ENCODE measurements at regions not wholly inside any gene's neighbourhood (a gene's known extent, or its start where the extent isn't known, plus 50 kb on each side); places are given as distances from the start of the nearest gene placed in this dataset.
"Not testable (repeated sequence)": the region's sequence is repeated elsewhere in the genome, so short reads cannot be mapped to it uniquely, and the experiment has no call there.

GRCh38 chr2:142415461-142415860 is 284.6 kb upstream of the LRP1B start:
- in situ Hi-C loops (cut with HindIII; ENCODE audit: low sequenced_read_pairs): no loop called here

GRCh38 chr2:142398212-142398611 is 267.4 kb upstream of the LRP1B start:
- in situ Hi-C loops (cut with HindIII; ENCODE audit: low sequenced_read_pairs): no loop called here

GRCh38 chr2:142395291-142395690 is 264.5 kb upstream of the LRP1B start:
- in situ Hi-C loops (cut with HindIII; ENCODE audit: low sequenced_read_pairs): no loop called here

GRCh38 chr2:142380372-142380771 is 249.6 kb upstream of the LRP1B start:
- in situ Hi-C loops (cut with HindIII; ENCODE audit: low sequenced_read_pairs): no loop called here

- in situ Hi-C loops (cut with HindIII; ENCODE audit: low sequenced_read_pairs): not testable (repeated sequence)
Measured at GRCh38 chr2:142362069-142362468, 231.3 kb upstream of the LRP1B start.

GRCh38 chr2:142347751-142348150 is 216.9 kb upstream of the LRP1B start:
- in situ Hi-C loops (cut with HindIII; ENCODE audit: low sequenced_read_pairs): no loop called here

GRCh38 chr2:142339261-142339660 is 208.4 kb upstream of the LRP1B start:
- in situ Hi-C loops (cut with HindIII; ENCODE audit: low sequenced_read_pairs): no loop called here

- in situ Hi-C loops (cut with HindIII; ENCODE audit: low sequenced_read_pairs): no loop called here
Measured at GRCh38 chr2:142332196-142332595, 201.4 kb upstream of the LRP1B start.

- in situ Hi-C loops (cut with HindIII; ENCODE audit: low sequenced_read_pairs): no loop called here
Measured at GRCh38 chr2:142330458-142330857, 199.6 kb upstream of the LRP1B start.

- in situ Hi-C loops (cut with HindIII; ENCODE audit: low sequenced_read_pairs): no loop called here
Measured at GRCh38 chr2:142325870-142326269, 195.1 kb upstream of the LRP1B start.

GRCh38 chr2:142323206-142323605 is 192.4 kb upstream of the LRP1B start:
- in situ Hi-C loops (cut with HindIII; ENCODE audit: low sequenced_read_pairs): no loop called here

- in situ Hi-C loops (cut with HindIII; ENCODE audit: low sequenced_read_pairs): no loop called here
Measured at GRCh38 chr2:142321706-142322280, 191.0 kb upstream of the LRP1B start.

- in situ Hi-C loops (cut with HindIII; ENCODE audit: low sequenced_read_pairs): no loop called here
Measured at GRCh38 chr2:142320067-142320466, 189.3 kb upstream of the LRP1B start.

- in situ Hi-C loops (cut with HindIII; ENCODE audit: low sequenced_read_pairs): no loop called here
Measured at GRCh38 chr2:142316049-142316448, 185.2 kb upstream of the LRP1B start.

GRCh38 chr2:142315346-142315745 is 184.5 kb upstream of the LRP1B start:
- in situ Hi-C loops (cut with HindIII; ENCODE audit: low sequenced_read_pairs): no loop called here

GRCh38 chr2:142314164-142314563 is 183.3 kb upstream of the LRP1B start:
- in situ Hi-C loops (cut with HindIII; ENCODE audit: low sequenced_read_pairs): no loop called here

- in situ Hi-C loops (cut with HindIII; ENCODE audit: low sequenced_read_pairs): no loop called here
Measured at GRCh38 chr2:142310530-142310929, 179.7 kb upstream of the LRP1B start.

GRCh38 chr2:142308744-142309143 is 177.9 kb upstream of the LRP1B start:
- in situ Hi-C loops (cut with HindIII; ENCODE audit: low sequenced_read_pairs): no loop called here

GRCh38 chr2:142307616-142308115 is 176.8 kb upstream of the LRP1B start:
- in situ Hi-C loops (cut with HindIII; ENCODE audit: low sequenced_read_pairs): no loop called here

- in situ Hi-C loops (cut with HindIII; ENCODE audit: low sequenced_read_pairs): no loop called here
Measured at GRCh38 chr2:142307086-142307485, 176.3 kb upstream of the LRP1B start.

- in situ Hi-C loops (cut with HindIII; ENCODE audit: low sequenced_read_pairs): no loop called here
Measured at GRCh38 chr2:142306131-142306530, 175.3 kb upstream of the LRP1B start.

- in situ Hi-C loops (cut with HindIII; ENCODE audit: low sequenced_read_pairs): no loop called here
Measured at GRCh38 chr2:142300517-142300916, 169.7 kb upstream of the LRP1B start.

- in situ Hi-C loops (cut with HindIII; ENCODE audit: low sequenced_read_pairs): no loop called here
Measured at GRCh38 chr2:142299021-142299420, 168.2 kb upstream of the LRP1B start.
